ENCODE measurements at regions not wholly inside any gene's neighbourhood (a gene's known extent, or its start where the extent isn't known, plus 50 kb on each side); places are given as distances from the start of the nearest gene placed in this dataset.

DNA sequence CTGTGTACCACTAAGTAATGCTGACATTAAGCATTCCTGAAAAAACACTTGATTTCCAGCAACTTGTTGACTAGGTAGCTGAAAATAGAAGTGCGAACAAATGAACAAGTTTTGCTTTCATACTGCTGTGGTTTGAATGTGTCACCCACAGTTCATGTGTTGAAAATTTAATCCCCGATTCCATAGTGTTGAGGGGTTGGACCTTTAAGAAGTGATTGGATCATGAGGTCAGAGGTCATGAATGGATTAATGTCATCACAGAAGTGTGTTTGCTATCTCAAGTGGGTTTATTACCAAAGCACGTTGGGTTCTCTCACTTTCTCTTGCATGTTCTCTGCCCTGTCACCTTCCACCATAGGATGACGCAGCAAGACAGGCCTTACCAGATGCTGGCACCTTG lies 568.5 kb downstream of the UTRN start:
- no peak for DNase-seq

GRCh38 chr6:144854654-144855053 lies 569.5 kb downstream of the UTRN start:
- DNase-seq, result no peak

GRCh38 chr6:144855375-144855774 lies 570.2 kb downstream of the UTRN start:
- DNase-seq, result no peak

DNA sequence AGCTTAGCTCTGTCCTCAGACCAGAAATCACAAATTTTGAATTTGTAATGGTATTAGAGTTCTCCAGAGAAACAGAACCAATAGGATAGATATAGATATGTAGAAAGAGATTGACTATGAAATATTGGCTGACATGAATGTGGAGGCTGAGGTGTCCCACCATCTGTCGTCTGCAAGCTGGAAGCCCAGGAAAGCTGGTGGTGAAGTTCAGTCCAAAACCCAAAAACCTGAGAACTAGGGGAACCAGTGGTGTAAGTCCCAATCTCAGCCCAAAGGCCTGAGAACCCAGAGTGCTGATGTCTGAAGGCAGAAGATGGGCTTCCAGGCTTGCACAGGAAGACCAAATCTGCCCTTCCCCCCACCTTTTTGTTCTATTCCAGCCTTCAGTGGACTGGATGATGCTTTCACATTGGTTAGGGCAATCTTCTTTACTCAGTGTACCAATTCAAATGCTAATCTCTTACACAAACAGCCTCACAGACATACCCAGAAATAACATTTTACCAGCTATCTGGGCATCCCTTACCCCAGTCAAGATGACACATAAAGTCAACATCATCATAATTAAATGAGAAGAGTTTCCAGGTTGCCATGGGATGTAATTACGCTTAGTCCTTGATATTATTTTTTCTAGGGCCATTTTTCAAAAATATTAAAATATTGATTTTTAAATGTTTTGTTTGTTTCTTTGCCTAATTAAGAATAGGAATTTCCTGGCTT lies 570.8 kb downstream of the UTRN start:
- no peak for DNase-seq

GRCh38 chr6:144856622-144857021 lies 571.5 kb downstream of the UTRN start:
- no peak for DNase-seq

GRCh38 chr6:144857086-144857485 lies 572.0 kb downstream of the UTRN start:
- DNase-seq, result no peak

DNA sequence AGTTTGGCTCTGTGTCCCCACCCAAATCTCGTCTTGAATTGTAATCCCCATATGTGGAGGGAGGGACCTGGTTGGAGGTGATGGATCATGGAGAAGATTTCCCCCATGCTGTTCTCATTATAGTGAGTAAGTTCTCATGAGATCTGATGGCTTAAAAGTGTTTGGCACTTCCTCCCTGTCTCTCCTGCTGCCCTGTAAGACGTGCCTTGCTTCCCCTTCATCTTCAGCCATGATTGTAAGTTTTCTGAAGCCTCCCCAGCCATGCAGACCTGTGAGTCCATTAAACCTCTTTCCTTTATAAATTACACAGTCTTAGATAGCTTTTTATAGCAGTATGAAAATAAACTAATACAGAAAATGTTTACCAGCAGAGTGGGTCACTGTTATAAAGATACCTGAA lies 577.6 kb downstream of the UTRN start:
- no peak for DNase-seq

- DNase-seq, result no peak
Measured at GRCh38 chr6:144867761-144868160, 582.6 kb downstream of the UTRN start.

GRCh38 chr6:144870782-144871181 lies 585.6 kb downstream of the UTRN start:
- DNase-seq, result no peak

- no peak for DNase-seq
Measured at GRCh38 chr6:144873623-144874378, 588.7 kb downstream of the UTRN start.

GRCh38 chr6:144876689-144877088 lies 591.6 kb downstream of the UTRN start:
- DNase-seq, result no peak

- no peak for DNase-seq
Measured at GRCh38 chr6:144877118-144877517, 592.0 kb downstream of the UTRN start.

- no peak for DNase-seq
Measured at GRCh38 chr6:144878577-144878976, 593.4 kb downstream of the UTRN start.

DNA sequence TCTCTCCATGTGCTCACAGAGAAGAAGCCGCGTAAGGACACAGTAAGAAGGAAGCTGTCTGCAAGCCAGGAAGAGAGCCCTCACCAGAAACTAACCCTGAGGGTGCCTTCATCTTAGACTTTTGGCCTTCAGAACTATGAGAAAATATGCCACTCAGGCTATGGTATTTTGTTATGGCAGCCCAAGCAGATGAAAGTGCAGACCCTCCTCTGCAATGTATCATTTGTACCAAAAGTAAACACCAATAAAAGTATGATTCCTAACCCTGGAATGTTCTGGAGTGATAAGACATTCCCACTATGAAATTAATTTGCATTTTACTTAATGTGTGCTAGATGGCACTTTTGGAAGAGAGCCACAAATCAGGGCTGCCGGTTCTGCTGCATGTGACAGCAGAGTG lies 594.3 kb downstream of the UTRN start:
- DNase-seq, result no peak

GRCh38 chr6:144882425-144882824 lies 597.3 kb downstream of the UTRN start:
- DNase-seq, result no peak

GRCh38 chr6:144883915-144884314 lies 598.8 kb downstream of the UTRN start:
- no peak for DNase-seq

GRCh38 chr6:144885817-144886216 lies 600.7 kb downstream of the UTRN start:
- no peak for DNase-seq

DNA sequence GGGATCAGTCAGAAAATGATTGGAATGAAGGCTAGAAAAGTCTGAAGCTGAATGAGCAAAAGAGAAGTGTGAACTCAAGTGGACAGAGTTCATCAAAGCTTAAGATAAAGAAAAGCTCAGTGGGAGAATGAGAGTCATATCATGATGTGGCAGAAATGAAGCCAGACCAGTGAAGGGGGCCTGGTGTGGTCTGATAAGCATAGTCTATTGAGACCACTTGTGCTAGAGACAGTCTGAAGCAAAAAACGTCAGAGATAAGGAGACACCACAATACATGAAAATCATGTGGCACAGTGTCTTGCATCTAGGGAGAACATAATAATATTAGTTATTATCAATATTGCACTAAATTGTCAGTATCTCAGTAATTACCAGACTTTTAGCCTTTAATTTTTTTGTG lies 601.5 kb downstream of the UTRN start:
- no peak for DNase-seq

GRCh38 chr6:144888621-144889020 lies 603.5 kb downstream of the UTRN start:
- DNase-seq, result no peak

DNA sequence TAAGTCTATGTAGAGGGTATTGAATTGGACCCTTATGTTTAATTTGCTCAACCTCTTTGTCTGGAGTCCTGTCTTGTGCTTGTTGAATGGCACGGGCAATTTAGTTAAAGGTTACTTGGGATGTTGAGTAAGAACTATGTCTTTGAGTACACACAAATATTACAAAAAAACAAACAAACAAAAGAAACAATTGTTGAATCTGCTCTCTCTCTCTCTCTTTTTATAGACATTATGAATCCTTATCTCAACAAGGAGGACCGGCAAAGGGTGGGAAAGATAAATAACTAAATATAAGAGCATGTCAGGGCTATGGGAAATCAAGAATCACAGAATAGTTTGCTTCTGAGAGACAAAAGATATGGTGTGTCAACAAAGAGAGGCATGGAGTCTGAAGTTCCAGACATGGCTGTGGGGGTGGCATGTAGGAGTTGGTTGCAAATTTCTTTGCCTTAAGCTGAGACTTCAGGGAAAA lies 608.6 kb downstream of the UTRN start:
- no peak for DNase-seq

GRCh38 chr6:144894240-144894639 lies 609.1 kb downstream of the UTRN start:
- DNase-seq, result no peak

DNA sequence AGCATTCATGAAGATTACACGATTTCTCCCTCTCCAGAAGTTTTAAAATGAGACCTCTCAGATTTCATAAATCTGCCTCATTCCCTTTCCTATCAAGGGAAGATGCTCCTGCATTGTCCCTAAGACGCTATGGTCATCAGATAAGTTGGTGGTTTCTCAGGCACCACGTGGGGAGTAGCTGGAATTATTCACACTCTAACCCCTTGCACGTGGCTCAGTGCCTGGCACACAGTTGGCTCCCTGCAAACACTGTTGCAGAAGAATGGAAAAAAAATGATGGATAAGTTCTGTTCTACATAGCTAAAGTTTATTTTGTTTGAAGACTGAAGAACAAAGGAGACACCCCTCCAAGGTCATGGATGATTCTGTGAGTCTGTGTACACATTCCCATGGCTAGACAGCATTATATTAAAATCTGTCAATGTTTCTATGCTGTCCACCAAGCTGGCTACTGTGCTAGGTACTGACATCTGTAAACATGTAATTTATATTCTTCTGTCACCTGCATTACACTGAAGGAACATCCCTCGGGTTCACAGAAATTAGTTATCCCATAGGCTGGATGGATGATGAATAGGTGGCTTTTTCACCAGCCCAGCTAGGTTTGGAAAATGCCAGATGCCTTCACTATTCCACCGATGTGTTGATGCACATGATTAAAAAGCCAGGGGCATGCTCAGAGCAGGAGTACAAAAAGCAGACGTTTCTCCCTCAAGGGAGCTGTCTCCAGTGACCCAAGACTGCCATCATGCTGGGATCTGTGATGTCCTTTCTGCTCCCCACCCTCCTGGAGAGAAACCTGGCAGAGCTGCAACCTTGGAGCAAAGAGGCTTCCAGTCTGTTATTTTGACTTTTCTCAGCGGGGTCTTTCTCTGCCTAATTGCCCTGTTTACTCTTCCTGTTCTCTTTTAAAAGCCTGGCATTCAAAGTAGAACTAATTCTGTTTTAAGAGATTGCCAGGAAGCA lies 610.5 kb downstream of the UTRN start:
- DNase-seq, result no peak

DNA sequence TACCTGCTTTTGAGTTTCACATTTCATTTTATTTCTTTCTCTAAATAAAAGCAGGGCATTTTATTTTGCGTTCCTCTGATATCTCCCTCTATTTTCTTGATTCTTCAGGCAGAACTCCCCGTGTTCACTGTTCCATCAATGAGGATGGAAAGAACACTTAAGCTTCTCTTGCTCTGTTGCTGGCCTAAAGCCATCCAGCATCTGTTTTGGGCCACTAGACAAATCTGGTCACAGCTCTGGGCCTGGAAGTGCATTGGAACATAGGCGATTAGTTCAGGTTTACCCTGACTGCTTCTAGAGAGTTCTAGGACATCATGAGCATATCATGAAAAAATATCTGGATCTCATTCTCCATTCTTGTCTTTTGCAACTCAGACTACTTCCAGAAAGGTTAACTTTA lies 611.2 kb downstream of the UTRN start:
- no peak for DNase-seq

Data from activated CD4-positive, alpha-beta T cell treated with anti-CD3 and anti-CD28 coated beads for 4 hours (primary cell).